SU-DHL-6 (cell line): ENCODE measurements at regions not wholly inside any gene's neighbourhood (a gene's known extent, or its start where the extent isn't known, plus 50 kb on each side); places are given as distances from the start of the nearest gene placed in this dataset.

Source experiments
- H2AFZ ChIP-seq: fragments of 200-600 bp; sonication (generic); 2 replicates; pipeline ENCODE4 v1.6.1; 2014; ENCODE audit warnings: low read depth, mild to moderate bottlenecking, moderate library complexity, mixed read lengths, antibody characterized with exemption, low read length; ENCODE audit not compliant: severe bottlenecking
- H3F3A ChIP-seq: fragments of 200-600 bp; shearing (Covaris generic); 2 replicates; pipeline ENCODE4 v1.6.0; 2016; ENCODE audit warnings: antibody characterized with exemption, mild to moderate bottlenecking; ENCODE audit not compliant: insufficient read depth
- H3K27ac ChIP-seq: fragments of 200-600 bp; sonication (generic); 2 replicates; pipeline ENCODE4 v1.5.1; 2016; ENCODE audit warnings: low read depth, mild to moderate bottlenecking, low read length, moderate library complexity, mixed read lengths
- H3K27me3 ChIP-seq: fragments of 200-600 bp; sonication (generic), shearing (Covaris generic); 2 replicates; pipeline ENCODE4 v1.6.0; 2014; ENCODE audit warnings: mild to moderate bottlenecking, low read length
- H3K36me3 ChIP-seq: fragments of 200-600 bp; sonication (generic); 2 replicates; pipeline ENCODE4 v1.6.1; 2014; ENCODE audit warnings: mild to moderate bottlenecking, low read length, mixed read lengths
- H3K4me2 ChIP-seq: fragments of 300-600, 200-600 bp; shearing (Covaris generic), sonication (generic); 2 replicates; pipeline ENCODE4 v1.6.0; 2014; ENCODE audit warnings: low read length, low read depth, mild to moderate bottlenecking; ENCODE audit not compliant: poor library complexity, severe bottlenecking
- H3K4me3 ChIP-seq: fragments of 200-600 bp; sonication (generic); 2 replicates; pipeline ENCODE4 v1.5.1; 2014; ENCODE audit warnings: antibody characterized with exemption, low read length, mild to moderate bottlenecking, mixed read lengths; ENCODE audit not compliant: insufficient read depth, poor library complexity, severe bottlenecking
- H3K79me2 ChIP-seq: fragments of 200-600 bp; sonication (generic); 2 replicates; pipeline ENCODE4 v1.6.1; 2014; ENCODE audit warnings: mild to moderate bottlenecking, low read length, moderate library complexity; ENCODE audit not compliant: insufficient read depth
- H3K9ac ChIP-seq: fragments of 200-600 bp; sonication (generic); 2 replicates; pipeline ENCODE4 v1.7.0; 2014; ENCODE audit warnings: mild to moderate bottlenecking, low read length
- H3K9me2 ChIP-seq: fragments of 200-600 bp; sonication (generic); replicated peaks from 2 replicates; pipeline ENCODE4 v1.6.1; 2014; ENCODE audit warnings: low read length; ENCODE audit not compliant: insufficient read depth
- H3K9me3 ChIP-seq: fragments of 200-600 bp; sonication (generic); 2 replicates; pipeline ENCODE4 v1.6.1; 2014; ENCODE audit warnings: low read length, mixed read lengths; ENCODE audit not compliant: insufficient read depth
- H4K20me1 ChIP-seq: fragments of 200-600 bp; sonication (generic); 2 replicates; pipeline ENCODE4 v1.6.1; 2014; ENCODE audit warnings: low read depth, mild to moderate bottlenecking, antibody characterized with exemption, low read length, moderate library complexity, mixed read lengths
- EZH2phosphoT487 ChIP-seq: fragments of 200-600 bp; sonication (generic), shearing (Covaris generic); conservative IDR thresholded peaks from 2 replicates; pipeline ENCODE4 v1.6.1; 2018; ENCODE audit warnings: mild to moderate bottlenecking, antibody characterized with exemption, low read length, moderate library complexity, mixed read lengths
- TF ChIP-seq, protein P1 (sequence below): fragments of 200-600 bp; sonication (generic); IDR thresholded peaks from one replicate; pipeline ENCODE4 v1.5.1; 2017; ENCODE audit warnings: antibody characterized with exemption, mild to moderate bottlenecking, low read length, moderate library complexity; ENCODE audit not compliant: insufficient read depth, poor library complexity, severe bottlenecking

GRCh38 chr1:63115527-63115926, 206.8 kb upstream of the FOXD3 start:
- Histone ChIP-seq H3K4me2 (no peak overlapping the region), H3F3A (no peaks in the 10 kb centered on the region), H3K9me3 (no peaks in the 10 kb centered on the region), H3K9ac (no peak overlapping the region), H3K27ac (no peak overlapping the region), H3K36me3 (no peaks in the 10 kb centered on the region), H3K9me2 (no peaks in the 10 kb centered on the region), H4K20me1 (no peaks in the 10 kb centered on the region), H3K4me3 (no peak overlapping the region), H3K79me2 (no peaks in the 10 kb centered on the region), H2AFZ (no peak overlapping the region), H3K27me3 (no peaks in the 10 kb centered on the region)
- no peak for TF ChIP-seq EZH2phosphoT487
- TF ChIP-seq, protein P1, sequence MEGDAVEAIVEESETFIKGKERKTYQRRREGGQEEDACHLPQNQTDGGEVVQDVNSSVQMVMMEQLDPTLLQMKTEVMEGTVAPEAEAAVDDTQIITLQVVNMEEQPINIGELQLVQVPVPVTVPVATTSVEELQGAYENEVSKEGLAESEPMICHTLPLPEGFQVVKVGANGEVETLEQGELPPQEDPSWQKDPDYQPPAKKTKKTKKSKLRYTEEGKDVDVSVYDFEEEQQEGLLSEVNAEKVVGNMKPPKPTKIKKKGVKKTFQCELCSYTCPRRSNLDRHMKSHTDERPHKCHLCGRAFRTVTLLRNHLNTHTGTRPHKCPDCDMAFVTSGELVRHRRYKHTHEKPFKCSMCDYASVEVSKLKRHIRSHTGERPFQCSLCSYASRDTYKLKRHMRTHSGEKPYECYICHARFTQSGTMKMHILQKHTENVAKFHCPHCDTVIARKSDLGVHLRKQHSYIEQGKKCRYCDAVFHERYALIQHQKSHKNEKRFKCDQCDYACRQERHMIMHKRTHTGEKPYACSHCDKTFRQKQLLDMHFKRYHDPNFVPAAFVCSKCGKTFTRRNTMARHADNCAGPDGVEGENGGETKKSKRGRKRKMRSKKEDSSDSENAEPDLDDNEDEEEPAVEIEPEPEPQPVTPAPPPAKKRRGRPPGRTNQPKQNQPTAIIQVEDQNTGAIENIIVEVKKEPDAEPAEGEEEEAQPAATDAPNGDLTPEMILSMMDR: no peak

GRCh38 chr1:63116016-63116415, 206.4 kb upstream of the FOXD3 start:
- H2AFZ ChIP-seq: no peak overlapping the region
- no peaks in the 10 kb centered on the region for H3K9me3 ChIP-seq
- TF ChIP-seq, protein P1: no peak
- TF ChIP-seq EZH2phosphoT487: no peak
- no peaks in the 10 kb centered on the region for H3K36me3 ChIP-seq
- no peak overlapping the region for H3K4me2 ChIP-seq
- no peaks in the 10 kb centered on the region for H3K79me2 ChIP-seq
- no peak overlapping the region for H3K4me3 ChIP-seq
- no peaks in the 10 kb centered on the region for H3F3A ChIP-seq
- no peak overlapping the region for H3K27ac ChIP-seq
- H3K9me2 ChIP-seq: no peaks in the 10 kb centered on the region
- H4K20me1 ChIP-seq: no peaks in the 10 kb centered on the region
- H3K27me3 ChIP-seq: no peaks in the 10 kb centered on the region
- H3K9ac ChIP-seq: no peak overlapping the region

GRCh38 chr1:63119575-63120155, 202.7 kb upstream of the FOXD3 start:
- TF ChIP-seq, protein P1: no peak
- no peak for TF ChIP-seq EZH2phosphoT487
- Histone ChIP-seq H3K4me2 (no peak overlapping the region), H3K9me3 (no peaks in the 10 kb centered on the region), H3K9ac (no peak overlapping the region), H3K36me3 (no peaks in the 10 kb centered on the region), H3K27me3 (no peaks in the 10 kb centered on the region), H3F3A (no peaks in the 10 kb centered on the region), H3K4me3 (no peak overlapping the region), H3K27ac (no peak overlapping the region), H3K9me2 (no peaks in the 10 kb centered on the region), H2AFZ (no peak overlapping the region), H4K20me1 (no peaks in the 10 kb centered on the region), H3K79me2 (no peaks in the 10 kb centered on the region)

DNA sequence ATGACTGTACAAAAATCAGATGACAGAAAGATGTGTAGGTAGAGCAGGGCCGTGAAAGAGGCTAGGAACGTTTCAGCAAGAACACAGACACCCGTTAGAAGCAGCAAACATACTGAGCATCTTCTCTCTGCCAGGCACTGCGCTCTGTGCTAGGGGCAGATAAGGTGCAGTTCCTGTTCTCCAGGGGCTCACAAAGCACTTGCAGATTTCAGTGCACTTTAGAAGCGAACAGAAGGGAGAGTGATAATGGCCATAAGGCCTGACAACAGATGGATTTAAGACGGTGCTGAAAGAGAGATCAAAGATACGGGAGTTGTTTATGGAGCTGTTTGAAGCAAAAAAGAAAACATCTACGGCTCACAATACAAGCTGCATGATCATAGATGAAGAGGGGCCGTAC, 200.3 kb upstream of the FOXD3 start:
- no peak overlapping the region for H2AFZ ChIP-seq
- no peaks in the 10 kb centered on the region for H3K9me3 ChIP-seq
- no peaks in the 10 kb centered on the region for H3K27me3 ChIP-seq
- no peak overlapping the region for H3K4me3 ChIP-seq
- no peak overlapping the region for H3K9ac ChIP-seq
- no peak for TF ChIP-seq EZH2phosphoT487
- TF ChIP-seq, protein P1: no peak
- H4K20me1 ChIP-seq: no peaks in the 10 kb centered on the region
- H3F3A ChIP-seq: no peaks in the 10 kb centered on the region
- no peaks in the 10 kb centered on the region for H3K36me3 ChIP-seq
- H3K9me2 ChIP-seq: no peaks in the 10 kb centered on the region
- no peaks in the 10 kb centered on the region for H3K79me2 ChIP-seq
- H3K27ac ChIP-seq: no peak overlapping the region
- no peak overlapping the region for H3K4me2 ChIP-seq
